Fibroblast of mammary gland (primary cell): ENCODE measurements at regions not wholly inside any gene's neighbourhood (a gene's known extent, or its start where the extent isn't known, plus 50 kb on each side); places are given as distances from the start of the nearest gene placed in this dataset.
A peak's percentile ranks its signal among the peaks of the same experiment; 100 is the strongest.

Source experiments
- DNase-seq: peaks from one replicate; pipeline ENCODE4 v3.0.0-alpha.2; 2010; ENCODE audit warnings: low read depth
- H3K4me3 ChIP-seq: 2 replicates; pipeline ENCODE4 v1.5.1; 2011; ENCODE audit warnings: low read depth, mild to moderate bottlenecking, low read length, moderate library complexity; ENCODE audit not compliant: control insufficient read depth
- CTCF ChIP-seq: conservative IDR thresholded peaks from 2 replicates; pipeline ENCODE4 v1.5.1; 2011; ENCODE audit warnings: low read depth, low read length, inconsistent platforms; ENCODE audit not compliant: control insufficient read depth, insufficient read depth

GRCh38 chr5:136467632-136468031 lies 102.3 kb upstream of the TRPC7 start:
- no peak for DNase-seq
- peak overlapping the region; percentile 45 for H3K4me3 ChIP-seq

GRCh38 chr5:136466041-136466415 lies 100.7 kb upstream of the TRPC7 start:
- no peak for DNase-seq
- no peak overlapping the region for H3K4me3 ChIP-seq
- TF ChIP-seq CTCF, result no peak

More at GRCh38 chr5:136467632-136468031, 102.3 kb upstream of the TRPC7 start:
- no peak for TF ChIP-seq CTCF

- no peak overlapping the region for H3K4me3 ChIP-seq
- no peak for DNase-seq
- TF ChIP-seq CTCF, result no peak
Observed at GRCh38 chr5:136458481-136458880, 93.1 kb upstream of the TRPC7 start.

DNA sequence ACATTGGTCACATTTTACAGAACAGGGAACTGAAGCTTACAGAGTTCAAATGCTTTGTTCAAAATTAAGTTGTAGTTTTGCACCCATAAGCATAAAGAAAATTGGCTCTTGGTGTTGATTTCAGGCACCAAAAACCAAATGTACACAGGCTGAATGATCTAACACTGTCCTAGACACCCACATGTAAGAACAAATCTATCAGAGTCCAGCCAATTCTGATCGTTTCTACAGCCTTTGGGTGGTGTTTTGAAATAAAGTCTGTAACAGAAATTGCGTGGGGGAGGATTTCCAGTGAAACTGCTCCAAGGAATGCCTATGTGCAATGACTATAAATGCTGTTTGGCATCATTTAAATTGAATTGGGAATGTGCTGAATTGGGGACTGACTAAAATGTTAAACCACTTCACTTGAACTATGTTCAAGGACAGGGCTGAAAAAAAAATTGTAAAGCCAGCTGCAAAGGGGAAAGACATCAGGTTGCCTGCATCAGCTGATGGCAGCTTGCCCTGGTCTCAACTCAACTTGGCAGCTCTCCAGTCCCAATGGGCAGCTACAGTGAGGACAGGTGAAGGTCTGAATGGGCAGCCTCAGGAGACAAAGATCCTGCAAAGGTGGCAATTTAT lies 92.2 kb upstream of the TRPC7 start:
- H3K4me3 ChIP-seq, result no peak overlapping the region
- DNase-seq, result no peak
- no peak for TF ChIP-seq CTCF

GRCh38 chr5:136455409-136455808 lies 90.1 kb upstream of the TRPC7 start:
- no peak overlapping the region for H3K4me3 ChIP-seq
- TF ChIP-seq CTCF, result no peak
- DNase-seq, result no peak

GRCh38 chr5:136453986-136454758 lies 88.8 kb upstream of the TRPC7 start:
- no peak for TF ChIP-seq CTCF
- no peak overlapping the region for H3K4me3 ChIP-seq
- no peak for DNase-seq
